Esophagus squamous epithelium (tissue), 5 donors: ENCODE measurements at regions not wholly inside any gene's neighbourhood (a gene's known extent, or its start where the extent isn't known, plus 50 kb on each side); places are given as distances from the start of the nearest gene placed in this dataset.
A peak's percentile ranks its signal among the peaks of the same experiment; 100 is the strongest.

Experiments
- DNase-seq: peaks from one replicate; lab custom pipeline; 2025; lab: John Stamatoyannopoulos, UW
- H3K27ac ChIP-seq, 4 donors: fragments of 200-600 bp; sonication (generic); one replicate each; pipeline ENCODE4 v1.5.1; 2016 to 2019; ENCODE audit warnings: mild to moderate bottlenecking in 1 of 4
- H3K27me3 ChIP-seq, 4 donors: fragments of 200-600 bp; sonication (generic); 1 replicate in 3 of 4; 2 replicates in 1 of 4; pipeline versions ENCODE4 v1.5.1 to v1.6.0; 2017 to 2021; ENCODE audit warnings: antibody characterized with exemption in 1 of 4
- H3K36me3 ChIP-seq, 3 donors: fragments of 200-600 bp; sonication (generic); one replicate each; pipeline ENCODE4 v1.5.1; 2016 to 2019
- H3K4me1 ChIP-seq, 3 donors: fragments of 200-600 bp; sonication (generic); one replicate each; pipeline ENCODE4 v1.5.1; 2017 to 2019
- H3K4me3 ChIP-seq, 4 donors: fragments of 200-600 bp; sonication (generic); 1 replicate in 3 of 4; 2 replicates in 1 of 4; pipeline ENCODE4 v1.5.1; 2016 to 2019; ENCODE audit warnings: mild to moderate bottlenecking in 2 of 4, moderate library complexity in 1 of 4
- H3K9me3 ChIP-seq, 3 donors: fragments of 200-600 bp; sonication (generic); one replicate each; pipeline ENCODE4 v1.5.1; 2016 to 2019
- POLR2A ChIP-seq, 4 donors: fragments of 450-650 bp; IDR thresholded peaks; one replicate each; pipeline ENCODE4 v1.6.1; 2017; ENCODE audit warnings: antibody characterized with exemption in 4 of 4, mild to moderate bottlenecking in 4 of 4, moderate library complexity in 3 of 4
- WGBS, 2 donors: methylation state at CpG; one replicate each; pipeline ENCODE4 v1.1.5; 2018; 5-methylcytosine and 5-hydroxymethylcytosine counted together
- intact Hi-C: fragments of 100-400 bp; cut with DNase I; formaldehyde crosslinking; loops from one replicate; pipeline ENCODE4 v1.15.0; 2022
- TF ChIP-seq, protein P1 (sequence below), 6 experiments: fragments of 450-650 bp in 4 of 6; fragments of 200-600 bp in 2 of 6; sonication (generic) in 2 of 6; IDR thresholded peaks; one replicate each; pipeline ENCODE4 v1.5.1; 2016 to 2019; ENCODE audit warnings: antibody characterized with exemption in 6 of 6, mild to moderate bottlenecking in 4 of 6, moderate library complexity in 4 of 6
- donor health status: DM: yes; HTN: yes; CAD: no.

GRCh38 chr14:28141662-28142061, 624.9 kb upstream of the FOXG1 start:
- H3K9me3 ChIP-seq = no peaks in the 10 kb centered on the region
- TF ChIP-seq, protein P1, sequence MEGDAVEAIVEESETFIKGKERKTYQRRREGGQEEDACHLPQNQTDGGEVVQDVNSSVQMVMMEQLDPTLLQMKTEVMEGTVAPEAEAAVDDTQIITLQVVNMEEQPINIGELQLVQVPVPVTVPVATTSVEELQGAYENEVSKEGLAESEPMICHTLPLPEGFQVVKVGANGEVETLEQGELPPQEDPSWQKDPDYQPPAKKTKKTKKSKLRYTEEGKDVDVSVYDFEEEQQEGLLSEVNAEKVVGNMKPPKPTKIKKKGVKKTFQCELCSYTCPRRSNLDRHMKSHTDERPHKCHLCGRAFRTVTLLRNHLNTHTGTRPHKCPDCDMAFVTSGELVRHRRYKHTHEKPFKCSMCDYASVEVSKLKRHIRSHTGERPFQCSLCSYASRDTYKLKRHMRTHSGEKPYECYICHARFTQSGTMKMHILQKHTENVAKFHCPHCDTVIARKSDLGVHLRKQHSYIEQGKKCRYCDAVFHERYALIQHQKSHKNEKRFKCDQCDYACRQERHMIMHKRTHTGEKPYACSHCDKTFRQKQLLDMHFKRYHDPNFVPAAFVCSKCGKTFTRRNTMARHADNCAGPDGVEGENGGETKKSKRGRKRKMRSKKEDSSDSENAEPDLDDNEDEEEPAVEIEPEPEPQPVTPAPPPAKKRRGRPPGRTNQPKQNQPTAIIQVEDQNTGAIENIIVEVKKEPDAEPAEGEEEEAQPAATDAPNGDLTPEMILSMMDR (IDR thresholded peaks at IDR 0.05) = no peak
- TF ChIP-seq POLR2A (IDR thresholded peaks at IDR 0.05) = no peak
- H3K27ac ChIP-seq = no peak overlapping the region
- 57 to 59% methylated on average over 2 of the region's 2 CpGs for WGBS, 2 donors
- no peaks in the 10 kb centered on the region for H3K4me1 ChIP-seq
- H3K27me3 ChIP-seq = no peaks in the 10 kb centered on the region
- DNase-seq = no peak
- intact Hi-C loops = no loop called here
- no peaks in the 10 kb centered on the region for H3K36me3 ChIP-seq
- no peak overlapping the region for H3K4me3 ChIP-seq

GRCh38 chr14:28142400-28143015, 624.1 kb upstream of the FOXG1 start:
- WGBS, 2 donors = 9 to 10% methylated on average over 3 of the region's 3 CpGs
- H3K4me3 ChIP-seq = no peak overlapping the region
- H3K9me3 ChIP-seq = no peaks in the 10 kb centered on the region
- H3K27ac ChIP-seq = no peak overlapping the region
- no peak for TF ChIP-seq POLR2A (IDR thresholded peaks at IDR 0.05)
- TF ChIP-seq, protein P1 (IDR thresholded peaks at IDR 0.05) = peak in 1 of 6 experiments; percentile 15
- no peaks in the 10 kb centered on the region for H3K36me3 ChIP-seq
- no peaks in the 10 kb centered on the region for H3K4me1 ChIP-seq
- no peak for DNase-seq
- no peaks in the 10 kb centered on the region for H3K27me3 ChIP-seq
- intact Hi-C loops = no loop called here

- H3K9me3 ChIP-seq = no peaks in the 10 kb centered on the region
- DNase-seq = no peak
- TF ChIP-seq, protein P1 (IDR thresholded peaks at IDR 0.05) = no peak
- TF ChIP-seq POLR2A (IDR thresholded peaks at IDR 0.05) = no peak
- H3K27me3 ChIP-seq = no peaks in the 10 kb centered on the region
- no peak overlapping the region for H3K27ac ChIP-seq
- H3K4me3 ChIP-seq = no peak overlapping the region
- H3K36me3 ChIP-seq = no peaks in the 10 kb centered on the region
- no peaks in the 10 kb centered on the region for H3K4me1 ChIP-seq
- intact Hi-C loops = no loop called here
- 54 to 57% methylated on average over 3 of the region's 3 CpGs for WGBS, 2 donors
These were observed 623.3 kb upstream of the FOXG1 start for GRCh38 chr14:28143316-28143715.

- Histone ChIP-seq H3K36me3 (no peaks in the 10 kb centered on the region), H3K4me1 (no peaks in the 10 kb centered on the region), H3K9me3 (no peaks in the 10 kb centered on the region), H3K27ac (no peak overlapping the region), H3K27me3 (no peaks in the 10 kb centered on the region), H3K4me3 (no peak overlapping the region)
- TF ChIP-seq, protein P1 (IDR thresholded peaks at IDR 0.05) = no peak
- 69 to 75% methylated on average over 3 of the region's 3 CpGs for WGBS, 2 donors
- intact Hi-C loops = no loop called here
- no peak for DNase-seq
These were observed 614.7 kb upstream of the FOXG1 start for GRCh38 chr14:28151926-28152325.

DNA sequence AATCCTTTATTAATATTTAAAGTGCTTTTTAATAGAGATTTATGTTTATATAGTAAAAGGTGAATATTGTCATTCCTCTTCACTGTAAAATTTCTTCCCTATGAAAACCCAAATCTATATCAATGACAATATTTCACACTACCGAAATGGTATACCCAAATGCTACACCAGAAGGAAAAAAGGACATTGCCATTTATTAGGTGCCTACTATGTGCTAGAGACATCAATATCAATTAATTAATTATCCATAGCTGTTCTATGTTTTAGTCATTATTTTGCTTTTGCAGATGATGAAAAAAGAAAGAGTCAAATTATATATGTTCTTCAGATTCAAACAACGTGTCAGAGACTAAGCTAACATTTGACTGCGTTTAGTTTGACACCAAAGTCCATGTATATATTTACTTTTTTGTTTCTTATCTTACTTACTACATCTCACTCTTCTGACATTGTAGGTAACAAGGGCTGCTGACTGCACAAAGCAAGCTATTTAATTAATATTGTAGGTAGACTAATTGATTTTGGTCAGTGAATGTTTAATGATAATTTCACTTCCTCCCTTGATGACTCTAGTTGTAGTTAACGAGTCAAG, 614.0 kb upstream of the FOXG1 start:
- intact Hi-C loops = no loop called here
- H3K27ac ChIP-seq = no peak overlapping the region
- H3K4me3 ChIP-seq = no peak overlapping the region
- no peaks in the 10 kb centered on the region for H3K4me1 ChIP-seq
- WGBS, 2 donors = 61 to 66% methylated on average over 4 of the region's 4 CpGs
- H3K27me3 ChIP-seq = no peaks in the 10 kb centered on the region
- no peak for DNase-seq
- H3K9me3 ChIP-seq = no peaks in the 10 kb centered on the region
- no peaks in the 10 kb centered on the region for H3K36me3 ChIP-seq
- TF ChIP-seq, protein P1 (IDR thresholded peaks at IDR 0.05) = no peak
- no peak for TF ChIP-seq POLR2A (IDR thresholded peaks at IDR 0.05)
